OCI-LY1 (cell line): ENCODE measurements at regions not wholly inside any gene's neighbourhood (a gene's known extent, or its start where the extent isn't known, plus 50 kb on each side); places are given as distances from the start of the nearest gene placed in this dataset.
"Not testable (repeated sequence)": the region's sequence is repeated elsewhere in the genome, so short reads cannot be mapped to it uniquely, and the experiment has no call there.

ENCODE experiments used
- H2AFZ ChIP-seq: fragments of 200-600 bp; sonication (generic), shearing (Covaris generic); 2 replicates; pipeline ENCODE4 v1.6.0; 2014; ENCODE audit warnings: antibody characterized with exemption, mild to moderate bottlenecking, low read length
- H3F3A ChIP-seq: fragments of 200-600 bp; sonication (generic), shearing (Covaris generic); 2 replicates; pipeline ENCODE4 v1.6.0; 2014; ENCODE audit warnings: mild to moderate bottlenecking, antibody characterized with exemption, low read length, moderate library complexity; ENCODE audit not compliant: insufficient read depth
- H3K27ac ChIP-seq: fragments of 200-600 bp; sonication (generic); 2 replicates; pipeline ENCODE4 v1.5.1; 2014; ENCODE audit warnings: low read length, mixed run types, mild to moderate bottlenecking, low read depth; ENCODE audit not compliant: poor library complexity, severe bottlenecking
- H3K27me3 ChIP-seq: fragments of 200-600 bp; sonication (generic); 2 replicates; pipeline ENCODE4 v1.6.0; 2014; ENCODE audit warnings: antibody characterized with exemption, mild to moderate bottlenecking, low read length, moderate library complexity; ENCODE audit not compliant: insufficient read depth
- H3K36me3 ChIP-seq: fragments of 200-600 bp; sonication (generic); 2 replicates; pipeline ENCODE4 v1.6.1; 2014; ENCODE audit warnings: mild to moderate bottlenecking, antibody characterized with exemption, low read length, moderate library complexity, mixed read lengths; ENCODE audit not compliant: insufficient read depth
- H3K4me1 ChIP-seq: fragments of 200-600 bp; sonication (generic); 2 replicates; pipeline ENCODE4 v1.5.1; 2014; ENCODE audit warnings: mild to moderate bottlenecking, low read length, moderate library complexity; ENCODE audit not compliant: insufficient read depth, severe bottlenecking
- H3K4me2 ChIP-seq: fragments of 200-600 bp; sonication (generic), shearing (Covaris generic); 2 replicates; pipeline ENCODE4 v1.6.1; 2014; ENCODE audit warnings: low read length
- H3K4me3 ChIP-seq: fragments of 200-600 bp; sonication (generic); 2 replicates; pipeline ENCODE4 v1.5.1; 2014; ENCODE audit warnings: low read length, low read depth, mild to moderate bottlenecking, mixed read lengths; ENCODE audit not compliant: poor library complexity, severe bottlenecking
- H3K79me2 ChIP-seq: fragments of 200-600 bp; shearing (Covaris generic); 2 replicates; pipeline ENCODE4 v1.6.1; 2016; ENCODE audit warnings: mixed run types, low read length, mixed read lengths; ENCODE audit not compliant: insufficient read depth
- H3K9ac ChIP-seq: fragments of 200-600 bp; sonication (generic), shearing (Covaris generic); 2 replicates; pipeline ENCODE4 v1.6.1; 2014; ENCODE audit warnings: mild to moderate bottlenecking, low read length, mixed read lengths
- H3K9me2 ChIP-seq: fragments of 200-600 bp; sonication (generic), shearing (Covaris generic); 2 replicates; pipeline ENCODE4 v1.6.1; 2014; ENCODE audit warnings: low read depth, mild to moderate bottlenecking, low read length, mixed read lengths
- H3K9me3 ChIP-seq: fragments of 200-600 bp; shearing (Covaris generic); 2 replicates; pipeline ENCODE4 v1.6.1; 2014; ENCODE audit warnings: low read length, mixed read lengths
- H4K20me1 ChIP-seq: fragments of 200-600 bp; sonication (generic), shearing (Covaris generic); 2 replicates; pipeline ENCODE4 v1.6.0; 2016; ENCODE audit warnings: mild to moderate bottlenecking, low read length; ENCODE audit not compliant: insufficient read depth
- EZH2 ChIP-seq: fragments of 200-600 bp; sonication (generic), shearing (Covaris generic); IDR thresholded peaks from 2 replicates; pipeline ENCODE4 v1.8.0; 2017; ENCODE audit warnings: borderline replicate concordance, mixed run types, mild to moderate bottlenecking, antibody characterized with exemption, low read length, moderate library complexity, mixed read lengths
- TF ChIP-seq, protein P1 (sequence below): fragments of 200-600 bp; sonication (generic), shearing (Covaris generic); IDR thresholded peaks from 2 replicates; pipeline ENCODE4 v1.5.1; 2017; ENCODE audit warnings: mild to moderate bottlenecking, antibody characterized with exemption, low read length, moderate library complexity, mixed read lengths

- not testable (repeated sequence) for H3K79me2 ChIP-seq, H3K4me1 ChIP-seq, H3F3A ChIP-seq, H3K36me3 ChIP-seq, H4K20me1 ChIP-seq, H3K9ac ChIP-seq, H2AFZ ChIP-seq, H3K9me2 ChIP-seq, H3K4me3 ChIP-seq, H3K4me2 ChIP-seq, H3K27ac ChIP-seq, H3K9me3 ChIP-seq, H3K27me3 ChIP-seq
These were observed 524.2 kb downstream of the CWH43 start for GRCh38 chr4:49510238-49510637.

DNA sequence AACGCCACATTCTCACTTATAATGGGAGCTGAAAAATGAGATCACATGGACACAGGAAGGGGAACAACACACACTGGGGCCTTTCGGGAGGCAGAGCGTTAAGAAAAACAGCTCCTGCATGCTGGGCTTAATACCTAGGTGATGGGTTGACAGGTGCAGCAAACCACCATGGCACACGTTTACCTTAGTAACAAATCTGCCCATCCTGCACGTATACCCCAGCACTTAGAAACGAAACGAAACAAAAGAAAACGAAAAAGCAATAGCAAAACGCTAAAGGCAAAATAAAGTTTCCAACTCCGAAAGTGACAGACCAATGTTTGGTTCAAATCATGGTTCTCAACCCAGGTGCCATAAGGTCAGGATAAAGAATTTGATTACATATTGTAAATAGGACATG lies 525.3 kb downstream of the CWH43 start:
- not testable (repeated sequence) for H3K27ac ChIP-seq, H3K9me3 ChIP-seq

GRCh38 chr4:49511881-49512491 lies 525.9 kb downstream of the CWH43 start:
- not testable (repeated sequence) for H3K4me1 ChIP-seq, H3K79me2 ChIP-seq, H3K27me3 ChIP-seq, H2AFZ ChIP-seq, H3K4me2 ChIP-seq, H3K4me3 ChIP-seq, H3K9me2 ChIP-seq, H3K9me3 ChIP-seq, H3K9ac ChIP-seq, H3F3A ChIP-seq, H4K20me1 ChIP-seq, H3K36me3 ChIP-seq, H3K27ac ChIP-seq
- TF ChIP-seq EZH2 = 0 out of 2 replicates have a peak, but pooled peaks have one; percentile 44

More for the DNA sequence above, 525.3 kb downstream of the CWH43 start:
- not testable (repeated sequence) for H4K20me1 ChIP-seq, H2AFZ ChIP-seq, H3K27me3 ChIP-seq, H3K9ac ChIP-seq, H3K79me2 ChIP-seq, H3K36me3 ChIP-seq, H3F3A ChIP-seq, H3K4me1 ChIP-seq, H3K4me2 ChIP-seq, H3K4me3 ChIP-seq, H3K9me2 ChIP-seq

DNA sequence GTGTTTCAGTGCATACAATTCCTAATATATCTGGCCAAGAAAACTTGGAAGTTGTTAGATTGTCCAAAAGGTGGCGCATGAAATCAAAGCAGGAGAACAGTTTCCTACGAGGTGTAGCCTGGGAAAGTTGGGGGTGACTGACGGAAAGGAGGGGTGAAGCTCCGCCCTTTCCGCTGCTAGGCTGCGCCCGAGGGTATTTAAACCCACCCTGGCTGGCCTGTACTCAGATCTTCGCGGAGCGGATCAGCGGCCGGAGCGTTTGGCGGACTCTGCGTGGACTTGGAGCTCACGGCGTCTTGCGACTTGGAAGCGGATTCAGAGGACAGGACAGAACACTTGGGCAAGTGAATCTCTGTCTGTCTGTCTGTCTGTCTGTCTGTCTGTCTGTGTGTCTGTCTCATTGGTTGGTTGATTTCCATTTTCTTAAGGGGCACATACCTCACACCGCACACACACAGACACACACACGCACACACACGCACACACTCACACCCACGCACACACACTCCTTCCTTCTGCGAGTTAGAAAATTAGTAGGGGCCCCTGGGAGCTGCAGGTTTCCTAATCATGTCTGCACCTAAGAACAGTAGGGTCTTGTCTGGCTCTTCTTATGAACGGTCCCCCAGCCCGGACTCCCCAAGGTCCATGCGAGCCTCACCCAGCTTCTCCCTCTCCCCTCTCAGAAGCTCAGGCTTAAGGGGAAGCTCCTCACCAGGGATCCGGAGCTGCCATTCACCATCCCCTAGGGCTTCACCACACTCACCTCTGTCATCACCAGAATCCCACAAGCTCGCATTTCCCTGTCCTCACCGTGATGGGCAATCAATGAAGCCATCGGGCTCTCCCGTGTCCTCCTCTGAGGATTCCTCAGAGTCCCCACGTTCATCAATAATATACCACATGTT lies 526.8 kb downstream of the CWH43 start:
- not testable (repeated sequence) for H3K27me3 ChIP-seq, H3K9me3 ChIP-seq, H3K9me2 ChIP-seq, H3K4me2 ChIP-seq, H3K27ac ChIP-seq, H3K79me2 ChIP-seq, H3K4me3 ChIP-seq, H3K4me1 ChIP-seq, H2AFZ ChIP-seq, H4K20me1 ChIP-seq, H3K9ac ChIP-seq, H3K36me3 ChIP-seq, H3F3A ChIP-seq
- TF ChIP-seq, protein P1, sequence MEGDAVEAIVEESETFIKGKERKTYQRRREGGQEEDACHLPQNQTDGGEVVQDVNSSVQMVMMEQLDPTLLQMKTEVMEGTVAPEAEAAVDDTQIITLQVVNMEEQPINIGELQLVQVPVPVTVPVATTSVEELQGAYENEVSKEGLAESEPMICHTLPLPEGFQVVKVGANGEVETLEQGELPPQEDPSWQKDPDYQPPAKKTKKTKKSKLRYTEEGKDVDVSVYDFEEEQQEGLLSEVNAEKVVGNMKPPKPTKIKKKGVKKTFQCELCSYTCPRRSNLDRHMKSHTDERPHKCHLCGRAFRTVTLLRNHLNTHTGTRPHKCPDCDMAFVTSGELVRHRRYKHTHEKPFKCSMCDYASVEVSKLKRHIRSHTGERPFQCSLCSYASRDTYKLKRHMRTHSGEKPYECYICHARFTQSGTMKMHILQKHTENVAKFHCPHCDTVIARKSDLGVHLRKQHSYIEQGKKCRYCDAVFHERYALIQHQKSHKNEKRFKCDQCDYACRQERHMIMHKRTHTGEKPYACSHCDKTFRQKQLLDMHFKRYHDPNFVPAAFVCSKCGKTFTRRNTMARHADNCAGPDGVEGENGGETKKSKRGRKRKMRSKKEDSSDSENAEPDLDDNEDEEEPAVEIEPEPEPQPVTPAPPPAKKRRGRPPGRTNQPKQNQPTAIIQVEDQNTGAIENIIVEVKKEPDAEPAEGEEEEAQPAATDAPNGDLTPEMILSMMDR = peak; percentile 31; the same call in 1 of the 2 replicates

- H3F3A ChIP-seq, H3K9ac ChIP-seq, H3K79me2 ChIP-seq, H3K9me2 ChIP-seq, H3K27ac ChIP-seq, H3K9me3 ChIP-seq, H3K4me1 ChIP-seq, H3K4me2 ChIP-seq, H2AFZ ChIP-seq, H3K36me3 ChIP-seq, H4K20me1 ChIP-seq, H3K27me3 ChIP-seq, H3K4me3 ChIP-seq: not testable (repeated sequence)
These were observed 527.6 kb downstream of the CWH43 start for GRCh38 chr4:49513546-49514115.

DNA sequence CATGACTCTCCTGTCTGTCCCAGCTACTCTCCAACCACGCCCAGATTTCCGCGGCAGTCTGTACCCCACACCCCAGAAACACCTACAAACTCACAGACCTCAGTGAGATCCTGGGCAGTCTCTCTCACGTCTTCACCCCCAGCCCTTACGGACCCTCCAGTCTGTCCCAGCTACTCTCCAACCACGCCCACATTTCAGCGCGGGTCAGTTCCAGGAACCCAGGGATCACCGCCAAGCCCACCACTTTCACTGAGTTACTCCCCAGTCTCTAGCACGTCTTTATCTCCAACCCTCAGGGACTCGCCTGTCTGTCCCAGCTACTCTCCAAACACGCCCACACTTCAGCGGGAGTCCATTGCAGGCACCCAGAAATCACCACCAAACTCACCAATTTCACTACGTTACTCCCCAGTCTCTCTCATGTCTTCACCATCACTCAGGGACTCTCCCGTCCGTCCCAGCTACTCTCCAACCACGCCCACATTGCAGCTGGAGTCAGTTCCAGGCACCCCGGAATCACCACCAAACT lies 528.2 kb downstream of the CWH43 start:
- not testable (repeated sequence) for H3K9me3 ChIP-seq, H3K4me1 ChIP-seq

More for the DNA sequence above, 528.2 kb downstream of the CWH43 start:
- not testable (repeated sequence) for H3K9ac ChIP-seq, H3K27ac ChIP-seq, H4K20me1 ChIP-seq, H3K4me3 ChIP-seq, H3K36me3 ChIP-seq, H2AFZ ChIP-seq, H3K9me2 ChIP-seq, H3K79me2 ChIP-seq, H3F3A ChIP-seq, H3K27me3 ChIP-seq, H3K4me2 ChIP-seq
